WI38 (cell line): ENCODE measurements at regions not wholly inside any gene's neighbourhood (a gene's known extent, or its start where the extent isn't known, plus 50 kb on each side); places are given as distances from the start of the nearest gene placed in this dataset.

Source experiments
- H3K4me3 ChIP-seq: 2 replicates; pipeline ENCODE4 v1.5.1; 2011; ENCODE audit warnings: low read depth, mild to moderate bottlenecking, control low read depth, low read length
- TF ChIP-seq, protein P1 (sequence below): IDR thresholded peaks from 2 replicates; pipeline ENCODE4 v1.5.1; 2012; ENCODE audit warnings: low read depth, mild to moderate bottlenecking, control low read depth, low read length

GRCh38 chr6:50589751-50590470 lies 123.4 kb upstream of the TFAP2D start:
- no peak overlapping the region for H3K4me3 ChIP-seq
- TF ChIP-seq, protein P1, sequence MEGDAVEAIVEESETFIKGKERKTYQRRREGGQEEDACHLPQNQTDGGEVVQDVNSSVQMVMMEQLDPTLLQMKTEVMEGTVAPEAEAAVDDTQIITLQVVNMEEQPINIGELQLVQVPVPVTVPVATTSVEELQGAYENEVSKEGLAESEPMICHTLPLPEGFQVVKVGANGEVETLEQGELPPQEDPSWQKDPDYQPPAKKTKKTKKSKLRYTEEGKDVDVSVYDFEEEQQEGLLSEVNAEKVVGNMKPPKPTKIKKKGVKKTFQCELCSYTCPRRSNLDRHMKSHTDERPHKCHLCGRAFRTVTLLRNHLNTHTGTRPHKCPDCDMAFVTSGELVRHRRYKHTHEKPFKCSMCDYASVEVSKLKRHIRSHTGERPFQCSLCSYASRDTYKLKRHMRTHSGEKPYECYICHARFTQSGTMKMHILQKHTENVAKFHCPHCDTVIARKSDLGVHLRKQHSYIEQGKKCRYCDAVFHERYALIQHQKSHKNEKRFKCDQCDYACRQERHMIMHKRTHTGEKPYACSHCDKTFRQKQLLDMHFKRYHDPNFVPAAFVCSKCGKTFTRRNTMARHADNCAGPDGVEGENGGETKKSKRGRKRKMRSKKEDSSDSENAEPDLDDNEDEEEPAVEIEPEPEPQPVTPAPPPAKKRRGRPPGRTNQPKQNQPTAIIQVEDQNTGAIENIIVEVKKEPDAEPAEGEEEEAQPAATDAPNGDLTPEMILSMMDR, result no peak

- TF ChIP-seq, protein P1, result no peak
- no peak overlapping the region for H3K4me3 ChIP-seq
Measured at GRCh38 chr6:50591135-50591534, 122.2 kb upstream of the TFAP2D start.

DNA sequence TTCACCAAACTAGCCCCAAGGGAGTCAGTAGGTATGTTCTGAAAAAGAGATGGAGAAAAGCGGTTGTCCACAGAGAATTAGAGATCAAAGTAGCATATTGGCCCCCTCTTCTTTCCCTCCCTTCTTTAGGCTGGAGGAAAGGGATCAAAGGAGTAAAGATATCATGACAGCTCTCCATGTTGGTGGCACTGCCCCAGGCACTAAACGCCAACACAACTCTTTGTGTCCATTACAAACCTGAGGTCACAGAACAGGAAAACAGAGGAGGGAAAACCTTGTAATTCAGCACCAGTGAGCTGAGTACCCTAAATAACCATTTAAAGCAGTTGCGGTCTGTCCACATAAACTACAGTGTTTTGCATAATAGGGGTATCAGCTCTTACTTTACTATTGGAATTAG lies 113.0 kb upstream of the TFAP2D start:
- H3K4me3 ChIP-seq, result no peak overlapping the region
- TF ChIP-seq, protein P1, result no peak

- no peak overlapping the region for H3K4me3 ChIP-seq
- TF ChIP-seq, protein P1, result peak; percentile 13; the same call in 1 of the 2 replicates
Measured at GRCh38 chr6:50602292-50602691, 111.0 kb upstream of the TFAP2D start.

- TF ChIP-seq, protein P1, result no peak
- H3K4me3 ChIP-seq, result no peak overlapping the region
Measured at GRCh38 chr6:50608421-50608820, 104.9 kb upstream of the TFAP2D start.

GRCh38 chr6:50610562-50610961 lies 102.8 kb upstream of the TFAP2D start:
- no peak overlapping the region for H3K4me3 ChIP-seq
- TF ChIP-seq, protein P1, result no peak

- TF ChIP-seq, protein P1, result no peak
Measured at GRCh38 chr6:50635429-50635828, 77.9 kb upstream of the TFAP2D start.

More at GRCh38 chr6:50635429-50635828, 77.9 kb upstream of the TFAP2D start:
- H3K4me3 ChIP-seq, result no peak overlapping the region
